Liver (tissue), 8 donors: ENCODE measurements at regions not wholly inside any gene's neighbourhood (a gene's known extent, or its start where the extent isn't known, plus 50 kb on each side); places are given as distances from the start of the nearest gene placed in this dataset.

ENCODE experiments used
- DNase-seq: peaks from one replicate; pipeline ENCODE4 v3.0.0-alpha.2; 2017; ENCODE audit warnings: low spot score
- H3K27ac ChIP-seq, 2 donors: one replicate each; pipeline ENCODE4 v1.7.0; 2013; ENCODE audit warnings: inconsistent platforms in 2 of 2, low read length in 2 of 2, control low read depth in 1 of 2, low read depth in 1 of 2, mild to moderate bottlenecking in 1 of 2
- H3K27me3 ChIP-seq, 4 donors: one replicate each; pipeline versions ENCODE4 v1.6.1 to v1.7.0; 2013; ENCODE audit warnings: low read length in 3 of 4, inconsistent platforms in 1 of 4, mild to moderate bottlenecking in 1 of 4, moderate library complexity in 1 of 4; ENCODE audit not compliant: control insufficient read depth in 4 of 4, insufficient read depth in 4 of 4
- H3K36me3 ChIP-seq, 4 donors: one replicate each; pipeline versions ENCODE4 v1.6.1 to v1.7.0; 2013; ENCODE audit warnings: low read length in 3 of 4, mild to moderate bottlenecking in 3 of 4, low read depth in 1 of 4, moderate library complexity in 1 of 4; ENCODE audit not compliant: control insufficient read depth in 4 of 4, insufficient read depth in 3 of 4
- H3K4me1 ChIP-seq, 4 donors: one replicate each; pipeline versions ENCODE4 v1.6.1 to v1.7.0; 2013; ENCODE audit warnings: low read length in 3 of 4, mild to moderate bottlenecking in 3 of 4, moderate library complexity in 1 of 4; ENCODE audit not compliant: control insufficient read depth in 4 of 4, insufficient read depth in 4 of 4
- H3K4me3 ChIP-seq, 3 donors: one replicate each; pipeline versions ENCODE4 v1.6.1 to v1.7.0; 2013; ENCODE audit warnings: low read length in 3 of 3, control low read depth in 1 of 3, low read depth in 1 of 3, mild to moderate bottlenecking in 1 of 3
- H3K9ac ChIP-seq, 2 donors: one replicate each; pipeline ENCODE4 v1.7.0; 2013; ENCODE audit warnings: low read length in 2 of 2, mild to moderate bottlenecking in 2 of 2, moderate library complexity in 2 of 2, control low read depth in 1 of 2, low read depth in 1 of 2
- H3K9me3 ChIP-seq, 4 donors: one replicate each; pipeline versions ENCODE4 v1.6.1 to v1.7.0; 2013; ENCODE audit warnings: low read length in 3 of 4; ENCODE audit not compliant: control insufficient read depth in 4 of 4
- EGR1 ChIP-seq, 2 donors: IDR thresholded peaks; 2 replicates each; pipeline ENCODE4 v1.6.1; 2016 to 2018; ENCODE audit warnings: antibody characterized with exemption in 2 of 2, low read depth in 2 of 2
- FOXA2 ChIP-seq: IDR thresholded peaks from 2 replicates; pipeline ENCODE4 v1.6.1; 2016; ENCODE audit warnings: antibody characterized with exemption
- GABPA ChIP-seq, 2 donors: IDR thresholded peaks in 1 of 2; conservative IDR thresholded peaks in 1 of 2; 2 replicates each; pipeline ENCODE4 v1.6.1; 2016; ENCODE audit warnings: antibody characterized with exemption in 2 of 2, mild to moderate bottlenecking in 1 of 2, moderate library complexity in 1 of 2
- HNF4G ChIP-seq: IDR thresholded peaks from 2 replicates; pipeline ENCODE4 v1.6.1; 2016; ENCODE audit warnings: antibody characterized with exemption
- JUND ChIP-seq, 2 donors: IDR thresholded peaks; 2 replicates each; pipeline ENCODE4 v1.6.1; 2016; ENCODE audit warnings: antibody characterized with exemption in 2 of 2
- NR2F2 ChIP-seq: IDR thresholded peaks from 2 replicates; pipeline ENCODE4 v1.6.1; 2016; ENCODE audit warnings: antibody characterized with exemption
- RAD21 ChIP-seq, 2 donors: IDR thresholded peaks; 2 replicates each; pipeline ENCODE4 v1.6.1; 2016; ENCODE audit warnings: antibody characterized with exemption in 2 of 2, mild to moderate bottlenecking in 2 of 2
- RXRA ChIP-seq, 2 donors: IDR thresholded peaks; 2 replicates each; pipeline ENCODE4 v1.6.1; 2017 to 2018; ENCODE audit warnings: antibody characterized with exemption in 2 of 2, mild to moderate bottlenecking in 1 of 2
- SP1 ChIP-seq: IDR thresholded peaks from 2 replicates; pipeline ENCODE4 v1.6.1; 2018; ENCODE audit warnings: antibody characterized with exemption, mild to moderate bottlenecking
- TAF1 ChIP-seq: conservative IDR thresholded peaks from 2 replicates; pipeline ENCODE4 v1.6.1; 2016; ENCODE audit warnings: antibody characterized with exemption, mild to moderate bottlenecking
- YY1 ChIP-seq: IDR thresholded peaks from 2 replicates; pipeline ENCODE4 v1.6.1; 2016; ENCODE audit warnings: antibody characterized with exemption, mild to moderate bottlenecking
- WGBS: extraction: QIAGEN DNeasy Blood & Tissue Kit; methylation state at CpG from one replicate; pipeline ENCODE4 v1.1.7; 2013; 5-methylcytosine and 5-hydroxymethylcytosine counted together
- TF ChIP-seq, protein P1 (sequence below): fragments of 150-350 bp; IDR thresholded peaks from 2 replicates; pipeline ENCODE4 v1.5.1; 2017; ENCODE audit warnings: improper control_type of control experiment, low read depth, low read length; ENCODE audit not compliant: missing input control
- TF ChIP-seq, protein P2 (sequence below): IDR thresholded peaks from 2 replicates; pipeline ENCODE4 v1.6.1; 2016; ENCODE audit warnings: antibody characterized with exemption
- TF ChIP-seq, protein P3 (sequence below): IDR thresholded peaks from 2 replicates; pipeline ENCODE4 v1.6.1; 2016; ENCODE audit warnings: antibody characterized with exemption, mild to moderate bottlenecking
- TF ChIP-seq, protein P4 (sequence below): IDR thresholded peaks from 2 replicates; pipeline ENCODE4 v1.6.1; 2016; ENCODE audit warnings: antibody characterized with exemption
- TF ChIP-seq, protein P5 (sequence below): IDR thresholded peaks from 2 replicates; pipeline ENCODE4 v1.6.1; 2016; ENCODE audit warnings: antibody characterized with exemption
- donor health status: healthy.
- donor health status: healthy.
- donor health status: healthy.
- donor health status: healthy.
- donor health status: healthy.

DNA sequence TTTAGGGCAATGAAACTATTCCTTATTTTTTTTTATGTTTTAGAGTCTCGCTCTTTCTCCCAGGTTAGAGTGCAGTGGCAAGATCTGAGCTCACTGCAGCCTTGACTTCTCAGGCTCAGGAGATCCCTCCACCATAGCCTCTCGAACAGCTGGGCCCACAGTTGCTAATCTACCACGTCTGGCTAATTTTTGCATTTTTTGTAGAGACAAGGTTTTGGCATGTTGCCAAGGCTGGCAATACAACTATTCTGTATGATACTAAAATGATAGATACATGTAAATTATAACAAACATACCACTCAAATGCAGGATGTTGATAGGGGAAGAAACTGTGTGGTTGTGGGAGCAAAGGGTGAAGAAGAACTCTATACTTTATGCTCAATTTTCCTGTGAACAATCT, 401.3 kb downstream of the ZFHX3 start:
- Histone ChIP-seq H3K9me3 (peaks cover 2 to 3% (median 3%) of the 10 kb centered on the region in 4 donors), H3K27me3 (no peaks in the 10 kb centered on the region), H3K4me3 (no peak overlapping the region), H3K27ac (no peak overlapping the region), H3K9ac (no peak overlapping the region), H3K4me1 (no peaks in the 10 kb centered on the region), H3K36me3 (no peaks in the 10 kb centered on the region)
- no peak for DNase-seq
- WGBS, result 85% methylated on average over 3 of the region's 3 CpGs
- no peak for TF ChIP-seq RAD21 (IDR thresholded peaks at IDR 0.05)
- no peak for TF ChIP-seq NR2F2
- TF ChIP-seq, protein P1, sequence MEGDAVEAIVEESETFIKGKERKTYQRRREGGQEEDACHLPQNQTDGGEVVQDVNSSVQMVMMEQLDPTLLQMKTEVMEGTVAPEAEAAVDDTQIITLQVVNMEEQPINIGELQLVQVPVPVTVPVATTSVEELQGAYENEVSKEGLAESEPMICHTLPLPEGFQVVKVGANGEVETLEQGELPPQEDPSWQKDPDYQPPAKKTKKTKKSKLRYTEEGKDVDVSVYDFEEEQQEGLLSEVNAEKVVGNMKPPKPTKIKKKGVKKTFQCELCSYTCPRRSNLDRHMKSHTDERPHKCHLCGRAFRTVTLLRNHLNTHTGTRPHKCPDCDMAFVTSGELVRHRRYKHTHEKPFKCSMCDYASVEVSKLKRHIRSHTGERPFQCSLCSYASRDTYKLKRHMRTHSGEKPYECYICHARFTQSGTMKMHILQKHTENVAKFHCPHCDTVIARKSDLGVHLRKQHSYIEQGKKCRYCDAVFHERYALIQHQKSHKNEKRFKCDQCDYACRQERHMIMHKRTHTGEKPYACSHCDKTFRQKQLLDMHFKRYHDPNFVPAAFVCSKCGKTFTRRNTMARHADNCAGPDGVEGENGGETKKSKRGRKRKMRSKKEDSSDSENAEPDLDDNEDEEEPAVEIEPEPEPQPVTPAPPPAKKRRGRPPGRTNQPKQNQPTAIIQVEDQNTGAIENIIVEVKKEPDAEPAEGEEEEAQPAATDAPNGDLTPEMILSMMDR, result no peak
- TF ChIP-seq EGR1 (IDR thresholded peaks at IDR 0.05; ENCODE audit: low read depth in 2 of 2), result no peak
- TF ChIP-seq, protein P2, sequence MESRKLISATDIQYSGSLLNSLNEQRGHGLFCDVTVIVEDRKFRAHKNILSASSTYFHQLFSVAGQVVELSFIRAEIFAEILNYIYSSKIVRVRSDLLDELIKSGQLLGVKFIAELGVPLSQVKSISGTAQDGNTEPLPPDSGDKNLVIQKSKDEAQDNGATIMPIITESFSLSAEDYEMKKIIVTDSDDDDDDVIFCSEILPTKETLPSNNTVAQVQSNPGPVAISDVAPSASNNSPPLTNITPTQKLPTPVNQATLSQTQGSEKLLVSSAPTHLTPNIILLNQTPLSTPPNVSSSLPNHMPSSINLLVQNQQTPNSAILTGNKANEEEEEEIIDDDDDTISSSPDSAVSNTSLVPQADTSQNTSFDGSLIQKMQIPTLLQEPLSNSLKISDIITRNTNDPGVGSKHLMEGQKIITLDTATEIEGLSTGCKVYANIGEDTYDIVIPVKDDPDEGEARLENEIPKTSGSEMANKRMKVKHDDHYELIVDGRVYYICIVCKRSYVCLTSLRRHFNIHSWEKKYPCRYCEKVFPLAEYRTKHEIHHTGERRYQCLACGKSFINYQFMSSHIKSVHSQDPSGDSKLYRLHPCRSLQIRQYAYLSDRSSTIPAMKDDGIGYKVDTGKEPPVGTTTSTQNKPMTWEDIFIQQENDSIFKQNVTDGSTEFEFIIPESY, result no peak
- no peak for TF ChIP-seq YY1
- no peak for TF ChIP-seq JUND (IDR thresholded peaks at IDR 0.05)
- no peak for TF ChIP-seq SP1
- TF ChIP-seq TAF1, result no peak
- TF ChIP-seq, protein P3, sequence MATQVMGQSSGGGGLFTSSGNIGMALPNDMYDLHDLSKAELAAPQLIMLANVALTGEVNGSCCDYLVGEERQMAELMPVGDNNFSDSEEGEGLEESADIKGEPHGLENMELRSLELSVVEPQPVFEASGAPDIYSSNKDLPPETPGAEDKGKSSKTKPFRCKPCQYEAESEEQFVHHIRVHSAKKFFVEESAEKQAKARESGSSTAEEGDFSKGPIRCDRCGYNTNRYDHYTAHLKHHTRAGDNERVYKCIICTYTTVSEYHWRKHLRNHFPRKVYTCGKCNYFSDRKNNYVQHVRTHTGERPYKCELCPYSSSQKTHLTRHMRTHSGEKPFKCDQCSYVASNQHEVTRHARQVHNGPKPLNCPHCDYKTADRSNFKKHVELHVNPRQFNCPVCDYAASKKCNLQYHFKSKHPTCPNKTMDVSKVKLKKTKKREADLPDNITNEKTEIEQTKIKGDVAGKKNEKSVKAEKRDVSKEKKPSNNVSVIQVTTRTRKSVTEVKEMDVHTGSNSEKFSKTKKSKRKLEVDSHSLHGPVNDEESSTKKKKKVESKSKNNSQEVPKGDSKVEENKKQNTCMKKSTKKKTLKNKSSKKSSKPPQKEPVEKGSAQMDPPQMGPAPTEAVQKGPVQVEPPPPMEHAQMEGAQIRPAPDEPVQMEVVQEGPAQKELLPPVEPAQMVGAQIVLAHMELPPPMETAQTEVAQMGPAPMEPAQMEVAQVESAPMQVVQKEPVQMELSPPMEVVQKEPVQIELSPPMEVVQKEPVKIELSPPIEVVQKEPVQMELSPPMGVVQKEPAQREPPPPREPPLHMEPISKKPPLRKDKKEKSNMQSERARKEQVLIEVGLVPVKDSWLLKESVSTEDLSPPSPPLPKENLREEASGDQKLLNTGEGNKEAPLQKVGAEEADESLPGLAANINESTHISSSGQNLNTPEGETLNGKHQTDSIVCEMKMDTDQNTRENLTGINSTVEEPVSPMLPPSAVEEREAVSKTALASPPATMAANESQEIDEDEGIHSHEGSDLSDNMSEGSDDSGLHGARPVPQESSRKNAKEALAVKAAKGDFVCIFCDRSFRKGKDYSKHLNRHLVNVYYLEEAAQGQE, result no peak
- TF ChIP-seq, protein P4, sequence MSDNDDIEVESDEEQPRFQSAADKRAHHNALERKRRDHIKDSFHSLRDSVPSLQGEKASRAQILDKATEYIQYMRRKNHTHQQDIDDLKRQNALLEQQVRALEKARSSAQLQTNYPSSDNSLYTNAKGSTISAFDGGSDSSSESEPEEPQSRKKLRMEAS, result no peak
- TF ChIP-seq, protein P5, sequence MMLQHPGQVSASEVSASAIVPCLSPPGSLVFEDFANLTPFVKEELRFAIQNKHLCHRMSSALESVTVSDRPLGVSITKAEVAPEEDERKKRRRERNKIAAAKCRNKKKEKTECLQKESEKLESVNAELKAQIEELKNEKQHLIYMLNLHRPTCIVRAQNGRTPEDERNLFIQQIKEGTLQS, result no peak
- no peak for TF ChIP-seq RXRA (IDR thresholded peaks at IDR 0.05)

DNA sequence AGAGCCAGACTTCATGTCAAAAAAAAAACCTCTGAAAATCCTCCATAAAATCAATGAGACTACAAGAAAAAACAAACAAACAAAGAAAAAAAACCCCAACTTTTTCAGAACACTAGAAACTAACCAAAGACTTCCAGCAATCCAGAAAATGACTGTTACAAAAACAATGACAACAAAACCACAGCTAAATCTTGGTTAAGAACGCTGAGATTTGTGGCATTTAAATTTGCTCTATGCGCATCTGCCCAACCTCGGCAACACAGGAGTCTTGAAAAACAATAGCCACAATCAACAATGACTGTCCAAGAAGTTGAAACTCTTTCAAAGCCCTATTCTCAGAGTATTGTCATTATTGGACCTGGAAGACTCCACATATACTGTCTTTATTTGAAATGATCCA, 402.4 kb downstream of the ZFHX3 start:
- H3K36me3 ChIP-seq, result no peaks in the 10 kb centered on the region
- H3K9ac ChIP-seq, result no peak overlapping the region
- H3K4me1 ChIP-seq, result no peaks in the 10 kb centered on the region
- 77% methylated on average over 3 of the region's 3 CpGs for WGBS
- H3K9me3 ChIP-seq, result peaks cover 2 to 3% (median 3%) of the 10 kb centered on the region in 4 donors
- H3K27ac ChIP-seq, result no peak overlapping the region
- no peaks in the 10 kb centered on the region for H3K27me3 ChIP-seq
- DNase-seq, result no peak
- H3K4me3 ChIP-seq, result no peak overlapping the region
- no peak for TF ChIP-seq HNF4G
- no peak for TF ChIP-seq TAF1
- TF ChIP-seq, protein P2, result no peak
- TF ChIP-seq, protein P3, result no peak
- TF ChIP-seq RXRA (IDR thresholded peaks at IDR 0.05), result no peak
- TF ChIP-seq, protein P1, result no peak
- no peak for TF ChIP-seq EGR1 (IDR thresholded peaks at IDR 0.05; ENCODE audit: low read depth in 2 of 2)
- no peak for TF ChIP-seq YY1
- no peak for TF ChIP-seq FOXA2
- no peak for TF ChIP-seq GABPA (IDR thresholded peaks at IDR 0.05 in 1 of 2, conservative IDR thresholded peaks at IDR 0.05 in 1 of 2)
